Heart right ventricle (tissue), 16 donors: ENCODE measurements at regions not wholly inside any gene's neighbourhood (a gene's known extent, or its start where the extent isn't known, plus 50 kb on each side); places are given as distances from the start of the nearest gene placed in this dataset.

Experiments used
- ATAC-seq, 8 donors: fragments of 200-7000 bp; cut with Tn5 transposase; one replicate each; pipeline ENCODE4 v1.9.1; 2020; ENCODE audit warnings: mild to moderate bottlenecking in 8 of 8, moderate library complexity in 8 of 8, moderate number of reproducible peaks in 1 of 8
- DNase-seq, 2 donors: peaks; one replicate each; pipeline ENCODE4 v3.0.0-alpha.2; 2020
- H3K27ac ChIP-seq, 10 donors: fragments of 200-600 bp; sonication (generic) in 2 of 10; one replicate each; pipeline versions ENCODE4 v1.5.0 to v1.8.0; 2020 to 2022; ENCODE audit warnings: mild to moderate bottlenecking in 3 of 10
- H3K27me3 ChIP-seq, 7 donors: fragments of 200-600 bp; one replicate each; pipeline ENCODE4 v1.8.0; 2021 to 2022; ENCODE audit warnings: mild to moderate bottlenecking in 2 of 7
- H3K36me3 ChIP-seq, 9 donors: fragments of 200-600 bp; sonication (generic) in 1 of 9; one replicate each; pipeline versions ENCODE4 v1.5.0 to v1.8.0; 2020 to 2022; ENCODE audit warnings: mild to moderate bottlenecking in 2 of 9
- H3K4me1 ChIP-seq, 9 donors: fragments of 200-600 bp; sonication (generic) in 1 of 9; one replicate each; pipeline versions ENCODE4 v1.5.0 to v1.8.0; 2020 to 2022; ENCODE audit warnings: mild to moderate bottlenecking in 4 of 9
- H3K4me3 ChIP-seq, 10 donors: fragments of 200-600 bp; sonication (generic) in 2 of 10; one replicate each; pipeline versions ENCODE4 v1.5.0 to v1.8.0; 2020 to 2022; ENCODE audit warnings: mild to moderate bottlenecking in 7 of 10, moderate library complexity in 2 of 10
- H3K9me3 ChIP-seq, 11 donors: fragments of 200-600 bp in 10 of 11; sonication (generic) in 2 of 11; one replicate each; pipeline versions ENCODE4 v1.5.0 to v1.8.0; 2013 to 2022; ENCODE audit warnings: mild to moderate bottlenecking in 2 of 11, control low read depth in 1 of 11, moderate library complexity in 1 of 11
- WGBS, 2 donors: extraction: QIAGEN DNeasy Blood & Tissue Kit; methylation state at CpG; one replicate each; pipeline ENCODE4 v1.1.7; 2013; ENCODE audit warnings: inconsistent platforms in 1 of 2; 5-methylcytosine and 5-hydroxymethylcytosine counted together
- intact Hi-C, 10 donors: fragments of 100-400 bp; cut with DNase I; formaldehyde crosslinking; loops; one replicate each; pipeline versions ENCODE4 v1.11.1 to v1.14.2; 2022
- TF ChIP-seq, protein P1 (sequence below), 9 donors: fragments of 200-600 bp; sonication (generic) in 2 of 9; IDR thresholded peaks; one replicate each; pipeline versions ENCODE4 v1.5.0 to v1.8.0; 2021 to 2022; ENCODE audit warnings: antibody characterized with exemption in 9 of 9, mild to moderate bottlenecking in 5 of 9, moderate library complexity in 1 of 9
- donor health status: Arrhythmogenic right ventricular cardiomyopathy.
- donor health status: ischemic (EF 13 %, LVEDD 7.1; RV severe dilation, severe dysfunction).
- donor health status: healthy with polysubstance abuse.
- donor health status: DM: no; HTN: yes; CAD: no.
- donor health status: DM: no; HTN: no; CAD: no.
- donor health status: ischemic (EF 25% LVEDD 6.9; RV normal size, moderate dysfunction).
- donor health status: ischemic (EF 25% LVEDD 5.7; RV mildly dilated, moderate dysfunction).
- donor health status: healthy.
- donor health status: DM: yes; HTN: yes; CAD: no.
- donor health status: Ischemic cardiomyopathy.
- donor health status: ischemic (EF 35%, LVEDD 5.7; RV mildly dilated, moderate dysfunction).
- donor health status: nonischemic (EF 11% LVEDD 7.7; RV severe dilation, severe dysfunction).
- donor health status: DM: yes; HTN: yes; CAD: no.
- donor health status: PGD.
- donor health status: ischemic (EF 29% LVEDD 5.4; RV normal size, mild dysfunction).
- donor health status: nonischemic (EF 23%, LVEDD 6.1; RV moderate dilation, normal function).

DNA sequence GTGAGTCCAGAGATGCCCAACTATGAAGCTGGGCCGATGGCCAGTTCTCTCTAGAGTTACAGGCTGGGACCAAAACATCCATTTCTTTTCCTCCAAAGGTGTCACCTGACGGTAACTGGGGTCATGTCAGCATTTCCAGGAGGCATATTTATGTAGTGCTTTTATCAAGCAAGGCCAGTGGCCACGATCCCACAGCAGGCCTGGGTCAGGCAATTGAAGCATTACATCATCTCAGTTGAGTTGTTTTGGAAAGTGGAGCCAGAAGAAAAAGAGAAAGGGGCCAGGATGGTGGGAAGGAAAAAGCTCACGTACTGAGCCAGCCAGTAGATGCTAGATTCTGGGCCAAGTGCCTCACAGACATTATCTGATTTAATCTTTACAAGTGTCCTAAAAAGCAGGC is 73.9 kb upstream of the BRINP1 start:
- TF ChIP-seq, protein P1, sequence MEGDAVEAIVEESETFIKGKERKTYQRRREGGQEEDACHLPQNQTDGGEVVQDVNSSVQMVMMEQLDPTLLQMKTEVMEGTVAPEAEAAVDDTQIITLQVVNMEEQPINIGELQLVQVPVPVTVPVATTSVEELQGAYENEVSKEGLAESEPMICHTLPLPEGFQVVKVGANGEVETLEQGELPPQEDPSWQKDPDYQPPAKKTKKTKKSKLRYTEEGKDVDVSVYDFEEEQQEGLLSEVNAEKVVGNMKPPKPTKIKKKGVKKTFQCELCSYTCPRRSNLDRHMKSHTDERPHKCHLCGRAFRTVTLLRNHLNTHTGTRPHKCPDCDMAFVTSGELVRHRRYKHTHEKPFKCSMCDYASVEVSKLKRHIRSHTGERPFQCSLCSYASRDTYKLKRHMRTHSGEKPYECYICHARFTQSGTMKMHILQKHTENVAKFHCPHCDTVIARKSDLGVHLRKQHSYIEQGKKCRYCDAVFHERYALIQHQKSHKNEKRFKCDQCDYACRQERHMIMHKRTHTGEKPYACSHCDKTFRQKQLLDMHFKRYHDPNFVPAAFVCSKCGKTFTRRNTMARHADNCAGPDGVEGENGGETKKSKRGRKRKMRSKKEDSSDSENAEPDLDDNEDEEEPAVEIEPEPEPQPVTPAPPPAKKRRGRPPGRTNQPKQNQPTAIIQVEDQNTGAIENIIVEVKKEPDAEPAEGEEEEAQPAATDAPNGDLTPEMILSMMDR (IDR thresholded peaks at IDR 0.05): no peak
- H3K9me3 ChIP-seq: peaks cover 0 to 4% (median 0%) of the 10 kb centered on the region in 11 donors
- no peak overlapping the region for H3K27ac ChIP-seq
- 29% methylated on average over 4 of the region's 4 CpGs for WGBS, 2 donors
- no peak for ATAC-seq
- H3K36me3 ChIP-seq: no peaks in the 10 kb centered on the region
- no peaks in the 10 kb centered on the region for H3K4me1 ChIP-seq
- DNase-seq: no peak
- no peak overlapping the region for H3K4me3 ChIP-seq
- H3K27me3 ChIP-seq: peaks cover 0 to 9% (median 0%) of the 10 kb centered on the region in 7 donors
- intact Hi-C loops: loop anchor here in 1 of 10 donors (5.0 kb wide), 1 partner anchor 49 kb away; no protein-coding TSS in a partner anchor

DNA sequence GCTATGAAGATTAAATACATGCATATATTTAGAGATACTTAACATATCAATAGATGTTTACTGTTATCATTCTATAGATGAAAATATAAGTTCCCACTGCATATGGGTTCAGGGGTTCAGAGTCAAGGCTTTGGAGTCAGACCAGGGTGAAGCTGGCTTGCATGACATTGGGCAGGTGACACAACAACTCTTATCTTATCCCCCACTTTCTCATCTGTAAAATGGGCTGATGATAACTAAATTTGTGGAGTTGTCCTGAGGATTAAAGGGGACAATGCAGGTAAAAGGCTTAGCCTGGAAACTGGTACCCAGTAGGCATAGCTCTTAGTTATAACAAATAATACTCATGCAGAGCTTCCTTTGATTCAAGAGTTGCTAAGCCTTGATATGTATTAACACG is 72.6 kb upstream of the BRINP1 start:
- H3K4me3 ChIP-seq: no peak overlapping the region
- 63 to 68% methylated on average over 1 of the region's 1 CpG for WGBS, 2 donors
- TF ChIP-seq, protein P1 (IDR thresholded peaks at IDR 0.05): no peak
- ATAC-seq (no peak), DNase-seq (no peak)
- H3K9me3 ChIP-seq: peaks cover 0 to 4% (median 0%) of the 10 kb centered on the region in 11 donors
- no peaks in the 10 kb centered on the region for H3K4me1 ChIP-seq
- peaks cover 0 to 9% (median 0%) of the 10 kb centered on the region in 7 donors for H3K27me3 ChIP-seq
- no peaks in the 10 kb centered on the region for H3K36me3 ChIP-seq
- intact Hi-C loops: loop anchor here in 1 of 10 donors (5.0 kb wide), 1 partner anchor 50 kb away; no protein-coding TSS in a partner anchor
- H3K27ac ChIP-seq: no peak overlapping the region

DNA sequence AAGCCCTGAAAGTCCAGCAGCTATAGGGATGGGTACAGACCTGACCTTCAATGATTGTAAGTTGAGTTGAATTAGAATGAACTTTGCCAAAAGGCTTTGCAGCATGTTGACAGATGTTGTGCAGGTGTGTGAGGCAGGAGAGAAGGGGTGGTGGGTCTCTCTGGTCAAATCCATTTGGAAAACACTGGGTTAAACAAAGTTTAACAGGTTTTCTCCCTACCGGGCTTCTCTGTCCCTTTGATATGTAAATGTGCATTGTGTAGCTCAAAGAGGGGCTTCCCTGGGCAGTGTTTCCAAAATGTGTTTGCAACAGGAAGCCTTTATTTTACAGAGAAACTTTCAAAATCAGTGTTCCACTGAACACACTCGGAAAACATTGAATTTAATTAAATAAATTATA is 72.1 kb upstream of the BRINP1 start:
- Histone ChIP-seq H3K9me3 (peaks cover 0 to 2% (median 0%) of the 10 kb centered on the region in 11 donors), H3K36me3 (no peaks in the 10 kb centered on the region), H3K4me3 (no peak overlapping the region), H3K27me3 (peaks cover 0 to 9% (median 0%) of the 10 kb centered on the region in 7 donors), H3K27ac (no peak overlapping the region), H3K4me1 (no peaks in the 10 kb centered on the region)
- intact Hi-C loops: loop anchor here in 1 of 10 donors (5.0 kb wide), 1 partner anchor 51 kb away; no protein-coding TSS in a partner anchor
- TF ChIP-seq, protein P1 (IDR thresholded peaks at IDR 0.05): no peak
- ATAC-seq (no peak), DNase-seq (no peak)
- 20 to 26% methylated on average over 2 of the region's 2 CpGs for WGBS, 2 donors

DNA sequence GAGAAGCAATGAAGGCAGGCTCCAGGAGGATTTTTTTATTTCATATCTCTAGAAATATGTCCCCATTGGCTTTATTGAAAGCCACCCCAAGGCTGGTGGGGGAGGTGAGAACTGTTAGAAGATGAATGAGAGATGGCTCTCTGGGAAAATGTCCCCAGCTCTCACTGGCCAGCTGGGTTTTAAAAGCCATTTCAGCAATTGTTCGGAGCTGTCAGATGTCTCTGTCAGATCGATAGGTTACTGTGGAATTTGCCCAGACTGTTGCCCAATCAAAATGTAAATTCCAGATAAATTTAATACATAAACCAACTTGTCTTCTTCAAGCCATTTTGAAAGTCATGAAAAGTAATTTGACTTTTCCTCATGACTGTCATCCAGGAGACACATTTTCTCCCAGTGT is 67.0 kb upstream of the BRINP1 start:
- Histone ChIP-seq H3K27me3 (peaks cover 0 to 7% (median 0%) of the 10 kb centered on the region in 7 donors), H3K9me3 (no peaks in the 10 kb centered on the region), H3K27ac (no peak overlapping the region), H3K4me3 (no peak overlapping the region), H3K4me1 (no peaks in the 10 kb centered on the region), H3K36me3 (no peaks in the 10 kb centered on the region)
- 78 to 82% methylated on average over 2 of the region's 2 CpGs for WGBS, 2 donors
- ATAC-seq: no peak
- TF ChIP-seq, protein P1 (IDR thresholded peaks at IDR 0.05): no peak
- intact Hi-C loops: loop anchor here in 1 of 10 donors (10.0 kb wide), 1 partner anchor 61 kb away; no protein-coding TSS in a partner anchor
- no peak for DNase-seq
